HG03045 (cell line): ENCODE measurements at regions not wholly inside any gene's neighbourhood (a gene's known extent, or its start where the extent isn't known, plus 50 kb on each side); places are given as distances from the start of the nearest gene placed in this dataset.

ENCODE experiments used
- ATAC-seq: cut with Tn5 transposase; IDR thresholded peaks from one replicate; pipeline ENCODE4 v1.9.1; 2021; ENCODE audit warnings: mild to moderate bottlenecking, moderate library complexity; ENCODE audit not compliant: unreplicated experiment

GRCh38 chr14:59091404-59091803, 97.1 kb upstream of the DAAM1 start:
- ATAC-seq = no peak

- no peak for ATAC-seq
These were observed 96.5 kb upstream of the DAAM1 start for GRCh38 chr14:59091976-59092375.

GRCh38 chr14:59093902-59094301, 94.6 kb upstream of the DAAM1 start:
- no peak for ATAC-seq

- ATAC-seq = no peak
These were observed 92.2 kb upstream of the DAAM1 start for GRCh38 chr14:59096303-59096702.

GRCh38 chr14:59097681-59098080, 90.8 kb upstream of the DAAM1 start:
- ATAC-seq = no peak

GRCh38 chr14:59098377-59098776, 90.1 kb upstream of the DAAM1 start:
- ATAC-seq = no peak

GRCh38 chr14:59100205-59100604, 88.3 kb upstream of the DAAM1 start:
- no peak for ATAC-seq

- ATAC-seq = no peak
These were observed 87.0 kb upstream of the DAAM1 start for GRCh38 chr14:59101476-59101875.

GRCh38 chr14:59103396-59103795, 85.1 kb upstream of the DAAM1 start:
- ATAC-seq = no peak

- no peak for ATAC-seq
These were observed 80.6 kb upstream of the DAAM1 start for GRCh38 chr14:59107819-59108218.

- no peak for ATAC-seq
These were observed 71.5 kb upstream of the DAAM1 start for GRCh38 chr14:59116984-59117415.

GRCh38 chr14:59117754-59118528, 70.5 kb upstream of the DAAM1 start:
- no peak for ATAC-seq

GRCh38 chr14:59120921-59121320, 67.5 kb upstream of the DAAM1 start:
- ATAC-seq = no peak

- no peak for ATAC-seq
These were observed 64.9 kb upstream of the DAAM1 start for GRCh38 chr14:59123531-59123930.

- ATAC-seq = no peak
These were observed 64.5 kb upstream of the DAAM1 start for GRCh38 chr14:59123975-59124374.

- ATAC-seq = no peak
These were observed 63.3 kb upstream of the DAAM1 start for GRCh38 chr14:59125156-59125555.

GRCh38 chr14:59126714-59127436, 61.6 kb upstream of the DAAM1 start:
- ATAC-seq = no peak

GRCh38 chr14:59127437-59127732, 61.1 kb upstream of the DAAM1 start:
- no peak for ATAC-seq

GRCh38 chr14:59130462-59130861, 58.0 kb upstream of the DAAM1 start:
- ATAC-seq = no peak

- no peak for ATAC-seq
These were observed 56.3 kb upstream of the DAAM1 start for GRCh38 chr14:59131938-59132795.

- no peak for ATAC-seq
These were observed 55.5 kb upstream of the DAAM1 start for GRCh38 chr14:59132796-59133494.
